Osteoblast (primary cell): ENCODE measurements at regions not wholly inside any gene's neighbourhood (a gene's known extent, or its start where the extent isn't known, plus 50 kb on each side); places are given as distances from the start of the nearest gene placed in this dataset.

Experiments used
- DNase-seq: peaks from one replicate; pipeline ENCODE4 v3.0.0; 2011; ENCODE audit warnings: low spot score, mixed read lengths; ENCODE audit not compliant: insufficient read length; ENCODE audit errors: missing footprints
- H2AFZ ChIP-seq: 2 replicates; pipeline ENCODE4 v1.6.0; 2011; ENCODE audit warnings: mild to moderate bottlenecking, low read length
- H3K27ac ChIP-seq: 2 replicates; pipeline ENCODE4 v1.5.1; 2011; ENCODE audit warnings: mild to moderate bottlenecking, low read depth, low read length, moderate library complexity
- H3K27me3 ChIP-seq: 2 replicates; pipeline ENCODE4 v1.6.0; 2012; ENCODE audit warnings: mild to moderate bottlenecking, control low read depth, inconsistent platforms, low read length, moderate library complexity; ENCODE audit not compliant: insufficient read depth
- H3K36me3 ChIP-seq: 2 replicates; pipeline ENCODE4 v1.5.1; 2011; ENCODE audit warnings: mild to moderate bottlenecking, low read length, control low read depth, moderate library complexity; ENCODE audit not compliant: insufficient read depth
- H3K4me1 ChIP-seq: 2 replicates; pipeline ENCODE4 v1.5.1; 2011; ENCODE audit warnings: mild to moderate bottlenecking, low read length, control low read depth, moderate library complexity; ENCODE audit not compliant: insufficient read depth
- H3K4me2 ChIP-seq: 2 replicates; pipeline ENCODE4 v1.6.0; 2011; ENCODE audit warnings: mild to moderate bottlenecking, low read length; ENCODE audit not compliant: insufficient read depth
- H3K4me3 ChIP-seq: fragments of 200-600 bp; sonication (generic); 3 replicates; pipeline ENCODE4 v1.5.1; 2012; ENCODE audit warnings: mild to moderate bottlenecking, low read length, inconsistent platforms; ENCODE audit not compliant: insufficient read depth
- H3K79me2 ChIP-seq: 2 replicates; pipeline ENCODE4 v1.6.0; 2012; ENCODE audit warnings: mild to moderate bottlenecking, low read length, control low read depth, inconsistent platforms; ENCODE audit not compliant: insufficient read depth
- H3K9me3 ChIP-seq: 2 replicates; pipeline ENCODE4 v1.5.1; 2011; ENCODE audit warnings: low read depth, low read length, control low read depth
- H4K20me1 ChIP-seq: 2 replicates; pipeline ENCODE4 v1.6.0; 2012; ENCODE audit warnings: mild to moderate bottlenecking, low read length, control low read depth; ENCODE audit not compliant: insufficient read depth
- TF ChIP-seq, protein P1 (sequence below): IDR thresholded peaks from 2 replicates; pipeline ENCODE4 v1.5.1; 2011; ENCODE audit warnings: mild to moderate bottlenecking, low read depth, low read length, moderate library complexity; ENCODE audit errors: extremely low read depth

GRCh38 chr14:41130274-41130673, 476.4 kb upstream of the LRFN5 start:
- Histone ChIP-seq H3K9me3 (no peaks in the 10 kb centered on the region), H3K27me3 (no peaks in the 10 kb centered on the region)

GRCh38 chr14:41120402-41120801, 486.3 kb upstream of the LRFN5 start:
- no peak for DNase-seq
- TF ChIP-seq, protein P1, sequence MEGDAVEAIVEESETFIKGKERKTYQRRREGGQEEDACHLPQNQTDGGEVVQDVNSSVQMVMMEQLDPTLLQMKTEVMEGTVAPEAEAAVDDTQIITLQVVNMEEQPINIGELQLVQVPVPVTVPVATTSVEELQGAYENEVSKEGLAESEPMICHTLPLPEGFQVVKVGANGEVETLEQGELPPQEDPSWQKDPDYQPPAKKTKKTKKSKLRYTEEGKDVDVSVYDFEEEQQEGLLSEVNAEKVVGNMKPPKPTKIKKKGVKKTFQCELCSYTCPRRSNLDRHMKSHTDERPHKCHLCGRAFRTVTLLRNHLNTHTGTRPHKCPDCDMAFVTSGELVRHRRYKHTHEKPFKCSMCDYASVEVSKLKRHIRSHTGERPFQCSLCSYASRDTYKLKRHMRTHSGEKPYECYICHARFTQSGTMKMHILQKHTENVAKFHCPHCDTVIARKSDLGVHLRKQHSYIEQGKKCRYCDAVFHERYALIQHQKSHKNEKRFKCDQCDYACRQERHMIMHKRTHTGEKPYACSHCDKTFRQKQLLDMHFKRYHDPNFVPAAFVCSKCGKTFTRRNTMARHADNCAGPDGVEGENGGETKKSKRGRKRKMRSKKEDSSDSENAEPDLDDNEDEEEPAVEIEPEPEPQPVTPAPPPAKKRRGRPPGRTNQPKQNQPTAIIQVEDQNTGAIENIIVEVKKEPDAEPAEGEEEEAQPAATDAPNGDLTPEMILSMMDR, result no peak
- no peaks in the 10 kb centered on the region for H3K79me2 ChIP-seq

More at GRCh38 chr14:41130274-41130673, 476.4 kb upstream of the LRFN5 start:
- H3K4me3 ChIP-seq, result no peak overlapping the region
- no peaks in the 10 kb centered on the region for H3K79me2 ChIP-seq
- no peak overlapping the region for H2AFZ ChIP-seq
- H3K36me3 ChIP-seq, result no peaks in the 10 kb centered on the region
- no peaks in the 10 kb centered on the region for H4K20me1 ChIP-seq
- no peak overlapping the region for H3K27ac ChIP-seq
- no peak for DNase-seq
- no peaks in the 10 kb centered on the region for H3K4me1 ChIP-seq
- TF ChIP-seq, protein P1, result no peak
- no peak overlapping the region for H3K4me2 ChIP-seq

DNA sequence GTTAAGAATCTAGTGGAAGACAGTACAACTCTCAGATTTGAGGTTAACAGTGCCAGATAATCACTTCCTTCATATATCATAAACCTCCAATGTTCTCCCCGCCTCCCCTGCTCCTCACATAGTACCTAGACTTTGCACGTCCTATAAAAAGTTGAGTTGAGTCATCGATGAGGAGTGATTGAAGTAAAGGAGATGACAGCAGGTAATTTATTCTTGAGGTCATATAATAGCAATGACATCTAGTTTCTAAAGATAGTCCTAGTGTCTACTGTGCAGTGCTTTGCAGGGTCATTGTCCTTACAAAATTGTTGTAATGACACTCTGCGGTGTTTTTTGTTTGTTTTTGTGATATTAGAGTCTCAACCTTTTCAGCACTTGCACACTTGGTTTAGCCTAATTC, 510.5 kb upstream of the LRFN5 start:
- no peaks in the 10 kb centered on the region for H3K4me1 ChIP-seq
- H3K27ac ChIP-seq, result no peak overlapping the region
- no peak overlapping the region for H2AFZ ChIP-seq
- TF ChIP-seq, protein P1, result no peak
- H3K9me3 ChIP-seq, result peaks cover 6% of the 10 kb centered on the region
- H4K20me1 ChIP-seq, result no peaks in the 10 kb centered on the region
- H3K27me3 ChIP-seq, result no peaks in the 10 kb centered on the region
- no peak for DNase-seq
- H3K79me2 ChIP-seq, result no peaks in the 10 kb centered on the region
- H3K36me3 ChIP-seq, result no peaks in the 10 kb centered on the region
- H3K4me2 ChIP-seq, result no peak overlapping the region
- no peak overlapping the region for H3K4me3 ChIP-seq

More at GRCh38 chr14:41120402-41120801, 486.3 kb upstream of the LRFN5 start:
- Histone ChIP-seq H3K4me1 (no peaks in the 10 kb centered on the region), H2AFZ (no peak overlapping the region), H3K36me3 (no peaks in the 10 kb centered on the region), H3K27ac (no peak overlapping the region), H3K27me3 (no peaks in the 10 kb centered on the region), H3K4me2 (no peak overlapping the region), H3K4me3 (no peak overlapping the region), H4K20me1 (no peaks in the 10 kb centered on the region), H3K9me3 (peaks cover 4% of the 10 kb centered on the region)

DNA sequence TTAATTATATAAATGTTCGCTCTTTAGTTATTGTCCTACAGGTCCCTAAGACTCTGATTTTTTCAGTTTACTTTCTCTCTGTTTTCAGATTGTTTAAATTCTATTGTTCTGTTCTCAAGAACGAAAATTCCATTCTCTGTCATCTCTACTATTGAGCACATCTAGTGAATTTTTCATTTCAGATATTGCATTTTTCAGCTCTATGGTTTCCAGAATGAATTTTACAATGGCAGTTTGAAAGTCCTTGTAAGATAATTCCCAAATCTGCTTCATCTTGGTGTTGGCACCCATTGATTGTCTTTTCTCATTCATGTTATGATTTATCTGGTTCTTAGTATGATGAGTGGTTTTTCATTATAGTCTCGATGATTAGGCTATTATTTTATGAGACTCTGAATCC, 519.6 kb upstream of the LRFN5 start:
- no peak overlapping the region for H3K27ac ChIP-seq
- H3K9me3 ChIP-seq, result peaks cover 2% of the 10 kb centered on the region
- no peaks in the 10 kb centered on the region for H3K79me2 ChIP-seq
- H3K4me1 ChIP-seq, result no peaks in the 10 kb centered on the region
- H2AFZ ChIP-seq, result no peak overlapping the region
- H3K27me3 ChIP-seq, result no peaks in the 10 kb centered on the region
- no peaks in the 10 kb centered on the region for H4K20me1 ChIP-seq
- no peaks in the 10 kb centered on the region for H3K36me3 ChIP-seq
- H3K4me2 ChIP-seq, result no peak overlapping the region
- H3K4me3 ChIP-seq, result no peak overlapping the region
- TF ChIP-seq, protein P1, result no peak
- no peak for DNase-seq
